ENCODE measurements at regions not wholly inside any gene's neighbourhood (a gene's known extent, or its start where the extent isn't known, plus 50 kb on each side); places are given as distances from the start of the nearest gene placed in this dataset.

- DNase-seq, result no peak
Observed at GRCh38 chr3:193970773-193971206, 165.2 kb upstream of the HES1 start.

GRCh38 chr3:193971261-193971751 lies 164.6 kb upstream of the HES1 start:
- DNase-seq, result no peak

- DNase-seq, result no peak
Observed at GRCh38 chr3:193971966-193972365, 164.0 kb upstream of the HES1 start.

- no peak for DNase-seq
Observed at GRCh38 chr3:193972832-193973231, 163.1 kb upstream of the HES1 start.

GRCh38 chr3:193974191-193974652 lies 161.7 kb upstream of the HES1 start:
- no peak for DNase-seq

- DNase-seq, result no peak
Observed at GRCh38 chr3:193974671-193975535, 161.0 kb upstream of the HES1 start.

DNA sequence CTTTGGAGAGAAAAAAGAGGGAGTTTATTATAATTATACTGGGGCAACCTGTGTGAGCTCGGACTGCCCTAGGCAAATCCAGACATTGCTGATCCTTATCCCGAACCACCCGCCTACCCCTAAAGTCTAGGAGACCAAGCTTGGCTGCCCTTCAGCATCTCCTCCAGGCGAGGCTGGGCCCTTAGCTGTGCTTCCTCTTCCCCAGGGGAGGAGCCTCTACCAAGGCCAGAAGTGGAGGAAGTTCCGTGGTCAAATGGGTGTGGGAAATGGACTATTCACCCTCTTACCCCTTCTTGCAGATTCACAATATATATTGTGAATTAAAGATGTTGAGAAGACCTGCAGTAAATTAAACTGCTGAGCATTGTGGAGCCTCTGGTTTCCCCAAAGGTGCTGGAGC lies 158.3 kb upstream of the HES1 start:
- DNase-seq, result no peak

- no peak for DNase-seq
Observed at GRCh38 chr3:193978030-193978429, 157.9 kb upstream of the HES1 start.

DNA sequence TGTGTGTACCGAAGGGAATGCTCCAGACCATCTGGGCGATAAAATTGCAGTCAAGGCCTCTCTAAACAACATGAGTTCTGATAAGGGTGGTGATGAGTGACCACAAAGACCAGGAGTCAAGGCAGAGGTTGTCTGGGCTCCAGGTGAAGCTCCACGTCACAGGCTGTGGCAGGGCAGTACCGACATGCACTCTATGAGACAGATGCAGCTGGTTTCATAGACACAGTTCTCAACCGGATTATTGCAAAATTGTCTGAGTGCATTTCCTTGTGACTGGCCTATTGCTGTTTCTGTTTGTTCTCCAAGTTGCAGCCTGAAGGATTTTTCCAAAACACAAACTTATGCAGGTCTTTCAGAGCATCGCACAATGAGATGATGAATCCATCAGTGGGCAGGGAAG lies 157.5 kb upstream of the HES1 start:
- DNase-seq, result no peak

- DNase-seq, result no peak
Observed at GRCh38 chr3:193980326-193980725, 155.6 kb upstream of the HES1 start.

DNA sequence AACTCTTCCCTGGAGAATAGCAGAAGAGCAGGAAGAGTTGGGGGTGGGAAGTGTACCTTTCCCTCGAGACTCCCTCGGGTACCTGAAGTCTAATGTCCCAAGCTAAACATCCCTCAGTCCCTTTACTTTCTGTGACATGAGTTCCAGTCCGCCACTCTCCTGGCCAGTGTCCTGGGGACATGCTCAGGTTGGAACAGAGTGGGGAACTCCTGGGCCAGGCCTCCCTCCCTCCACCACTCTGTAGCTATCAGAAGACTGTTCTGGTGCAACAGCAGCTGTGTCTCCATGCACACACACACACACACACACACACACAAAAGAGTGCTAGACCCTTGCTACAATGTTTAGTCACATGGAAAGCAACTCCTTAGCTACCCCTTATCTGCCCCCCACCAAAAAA lies 155.0 kb upstream of the HES1 start:
- DNase-seq, result no peak

DNA sequence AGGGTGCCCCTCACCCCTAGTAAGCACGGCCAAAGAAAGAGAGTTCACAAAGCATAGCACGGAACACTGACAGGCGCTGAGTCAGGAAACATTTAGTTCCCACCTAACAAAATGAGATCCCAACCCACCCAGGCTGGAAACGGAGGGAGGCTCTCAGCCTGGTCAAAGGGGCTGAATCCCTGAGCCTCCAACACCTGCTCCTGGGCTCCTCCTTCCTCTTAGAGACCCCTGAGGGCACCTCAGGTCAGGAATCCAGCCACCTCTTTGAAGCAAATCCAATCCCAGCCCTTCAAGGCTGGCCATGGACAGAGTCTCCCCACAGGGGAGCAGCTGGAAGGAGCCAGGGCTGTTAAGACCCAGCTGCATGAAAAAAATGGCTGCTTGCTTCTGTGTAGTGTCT lies 154.4 kb upstream of the HES1 start:
- no peak for DNase-seq

GRCh38 chr3:193982258-193982659 lies 153.7 kb upstream of the HES1 start:
- DNase-seq, result no peak

- no peak for DNase-seq
Observed at GRCh38 chr3:193983846-193984818, 151.8 kb upstream of the HES1 start.

- no peak for DNase-seq
Observed at GRCh38 chr3:193984876-193985275, 151.1 kb upstream of the HES1 start.

GRCh38 chr3:193987186-193987585 lies 148.8 kb upstream of the HES1 start:
- no peak for DNase-seq

DNA sequence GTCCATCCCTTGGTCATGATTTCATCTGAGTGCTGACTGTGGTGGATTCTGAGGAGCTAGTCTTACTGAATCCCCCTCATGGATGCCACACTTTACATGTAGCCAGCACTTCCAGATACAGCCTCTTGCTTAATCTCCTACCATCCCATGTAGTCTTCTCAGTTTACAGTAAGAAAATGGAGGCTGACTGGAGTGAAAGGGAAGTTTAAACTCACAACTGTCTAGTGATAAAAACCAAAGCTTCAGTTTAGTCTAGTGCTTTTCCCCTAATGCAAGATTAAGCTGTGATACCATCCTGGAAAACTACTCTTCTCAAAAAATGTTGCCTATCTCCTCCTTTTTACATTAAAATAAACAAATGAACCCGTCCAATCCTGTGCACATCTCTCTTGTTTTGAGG lies 146.8 kb upstream of the HES1 start:
- no peak for DNase-seq

DNA sequence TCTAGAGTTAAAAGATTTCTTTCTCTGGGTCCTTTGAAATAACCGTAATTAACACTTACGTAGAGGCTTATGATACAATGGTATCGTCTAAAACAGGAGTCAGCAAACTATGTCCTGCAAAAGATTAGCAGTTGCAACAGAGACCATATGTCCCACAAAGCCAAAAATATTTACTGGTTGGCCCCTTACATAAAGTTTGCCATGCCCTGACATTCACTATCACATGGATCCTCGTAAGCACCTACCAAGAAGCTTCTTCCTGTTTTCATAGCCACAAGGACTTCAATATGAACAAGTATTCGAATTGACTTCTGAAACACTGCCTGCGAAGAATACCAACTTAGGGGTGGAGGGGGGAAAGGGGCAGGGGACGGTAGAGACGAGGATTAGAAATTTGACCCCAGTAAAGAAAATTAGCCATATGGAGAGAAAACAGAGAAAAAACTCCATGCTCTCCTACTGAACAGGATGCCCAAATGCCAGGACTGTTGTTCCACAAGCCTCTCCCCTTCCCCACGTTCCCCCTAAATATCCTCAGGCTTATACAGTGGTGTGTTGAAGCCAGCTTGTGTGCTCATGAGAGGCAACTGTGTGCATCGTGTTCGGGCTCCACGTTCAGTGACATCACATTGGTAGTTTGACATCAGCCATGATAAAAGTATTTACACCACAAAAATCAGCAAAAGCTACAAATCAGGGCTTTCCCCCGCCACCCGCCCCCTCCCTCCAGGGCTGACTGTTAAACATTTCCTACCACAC lies 144.1 kb upstream of the HES1 start:
- no peak for DNase-seq

- DNase-seq, result no peak
Observed at GRCh38 chr3:193992425-193993037, 143.4 kb upstream of the HES1 start.

DNA sequence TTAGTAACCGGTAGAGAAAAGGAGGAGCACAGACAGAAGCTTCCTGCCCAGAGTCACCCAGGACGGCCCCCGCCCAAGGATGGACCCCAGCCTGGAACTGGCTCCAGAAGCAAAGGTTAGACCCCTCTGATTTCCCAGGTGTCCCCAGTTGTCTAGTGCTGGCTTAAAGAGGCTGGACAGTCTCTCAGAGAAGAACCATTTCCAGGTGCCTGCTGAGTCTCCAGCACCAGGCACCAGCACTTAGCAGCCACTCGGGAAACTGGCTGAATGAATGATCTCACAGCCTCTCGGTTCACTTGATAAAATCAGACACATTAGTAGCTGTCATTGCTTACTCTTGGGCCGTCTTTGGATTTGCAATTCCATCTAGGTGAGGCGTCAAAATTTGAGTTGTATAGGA lies 139.7 kb upstream of the HES1 start:
- no peak for DNase-seq

DNA sequence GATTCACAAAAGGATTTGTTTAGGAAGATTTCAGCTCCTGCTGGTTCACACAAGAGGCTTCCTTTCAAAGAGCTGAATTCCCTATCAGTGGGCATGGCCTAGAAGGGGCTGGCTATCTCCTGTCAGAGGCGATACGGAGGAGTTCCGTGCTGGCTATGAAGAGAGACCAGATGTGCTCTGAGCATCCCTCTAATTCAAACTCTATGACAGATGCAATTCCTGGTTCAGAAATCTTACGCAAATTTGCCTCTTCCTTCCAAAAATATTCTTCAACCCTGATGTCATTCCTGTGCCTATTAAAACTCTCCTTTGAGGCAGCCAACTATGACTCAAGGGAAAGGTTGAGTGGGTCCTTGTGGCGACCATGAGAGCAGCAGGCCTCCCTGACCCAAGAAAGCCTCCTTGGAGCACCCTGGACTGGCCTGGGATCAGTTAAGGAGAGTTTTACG lies 139.3 kb upstream of the HES1 start:
- DNase-seq, result no peak

All from activated T-cell treated with anti-CD3 and anti-CD28 coated beads for 4 hours (primary cell).